ENCODE measurements at regions not wholly inside any gene's neighbourhood (a gene's known extent, or its start where the extent isn't known, plus 50 kb on each side); places are given as distances from the start of the nearest gene placed in this dataset.
"Not testable (repeated sequence)": the region's sequence is repeated elsewhere in the genome, so short reads cannot be mapped to it uniquely, and the experiment has no call there.

- peaks cover 2% of the 10 kb centered on the region for H3K4me1 Mint-ChIP-seq
- DNase-seq, result no peak
- H3K9me3 Mint-ChIP-seq, result peaks cover 29% of the 10 kb centered on the region
- H3K27ac Mint-ChIP-seq, result no peak overlapping the region
- no peak overlapping the region for H3K4me3 Mint-ChIP-seq
- no peak for TF ChIP-seq CTCF (IDR thresholded peaks at IDR 0.05)
- no peaks in the 10 kb centered on the region for H3K36me3 Mint-ChIP-seq (ENCODE audit: low read depth)
- peaks cover 11% of the 10 kb centered on the region for H3K27me3 Mint-ChIP-seq (ENCODE audit: low read depth, poor library complexity)
Observed at GRCh38 chr11:57905439-57905838, 118.2 kb upstream of the OR9Q1 start.

GRCh38 chr11:57908399-57908798 lies 115.3 kb upstream of the OR9Q1 start:
- Mint-ChIP-seq H3K9me3 (peaks cover 27% of the 10 kb centered on the region), H3K27me3 (ENCODE audit: low read depth, poor library complexity) (peaks cover 13% of the 10 kb centered on the region)
- H3K27ac Mint-ChIP-seq; H3K4me1 Mint-ChIP-seq; H3K4me3 Mint-ChIP-seq; DNase-seq; H3K36me3 Mint-ChIP-seq (ENCODE audit: low read depth): not testable (repeated sequence)

DNA sequence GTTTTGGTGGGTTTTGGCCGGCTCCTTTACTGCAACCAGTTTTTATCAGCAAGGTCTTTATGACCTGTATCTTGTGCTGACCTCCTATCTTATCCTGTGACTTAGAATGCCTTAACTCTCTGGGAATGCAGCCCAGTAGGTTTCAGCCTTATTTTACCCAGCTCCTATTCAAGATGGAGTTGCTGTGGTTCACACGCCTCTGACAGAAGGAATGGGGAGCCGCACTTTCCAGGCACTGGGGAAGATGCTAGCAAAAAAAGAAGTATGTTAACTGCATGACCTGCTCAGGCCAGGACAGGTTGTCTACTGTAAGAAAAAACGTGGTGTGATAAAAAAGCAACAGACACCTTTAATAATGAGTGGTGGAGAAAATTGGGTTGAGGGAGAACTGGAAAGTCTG lies 112.2 kb upstream of the OR9Q1 start:
- H3K36me3 Mint-ChIP-seq (ENCODE audit: low read depth); H3K9me3 Mint-ChIP-seq; H3K27ac Mint-ChIP-seq; DNase-seq; H3K4me1 Mint-ChIP-seq; H3K4me3 Mint-ChIP-seq: not testable (repeated sequence)
- H3K27me3 Mint-ChIP-seq (ENCODE audit: low read depth, poor library complexity), result peaks cover 16% of the 10 kb centered on the region

DNA sequence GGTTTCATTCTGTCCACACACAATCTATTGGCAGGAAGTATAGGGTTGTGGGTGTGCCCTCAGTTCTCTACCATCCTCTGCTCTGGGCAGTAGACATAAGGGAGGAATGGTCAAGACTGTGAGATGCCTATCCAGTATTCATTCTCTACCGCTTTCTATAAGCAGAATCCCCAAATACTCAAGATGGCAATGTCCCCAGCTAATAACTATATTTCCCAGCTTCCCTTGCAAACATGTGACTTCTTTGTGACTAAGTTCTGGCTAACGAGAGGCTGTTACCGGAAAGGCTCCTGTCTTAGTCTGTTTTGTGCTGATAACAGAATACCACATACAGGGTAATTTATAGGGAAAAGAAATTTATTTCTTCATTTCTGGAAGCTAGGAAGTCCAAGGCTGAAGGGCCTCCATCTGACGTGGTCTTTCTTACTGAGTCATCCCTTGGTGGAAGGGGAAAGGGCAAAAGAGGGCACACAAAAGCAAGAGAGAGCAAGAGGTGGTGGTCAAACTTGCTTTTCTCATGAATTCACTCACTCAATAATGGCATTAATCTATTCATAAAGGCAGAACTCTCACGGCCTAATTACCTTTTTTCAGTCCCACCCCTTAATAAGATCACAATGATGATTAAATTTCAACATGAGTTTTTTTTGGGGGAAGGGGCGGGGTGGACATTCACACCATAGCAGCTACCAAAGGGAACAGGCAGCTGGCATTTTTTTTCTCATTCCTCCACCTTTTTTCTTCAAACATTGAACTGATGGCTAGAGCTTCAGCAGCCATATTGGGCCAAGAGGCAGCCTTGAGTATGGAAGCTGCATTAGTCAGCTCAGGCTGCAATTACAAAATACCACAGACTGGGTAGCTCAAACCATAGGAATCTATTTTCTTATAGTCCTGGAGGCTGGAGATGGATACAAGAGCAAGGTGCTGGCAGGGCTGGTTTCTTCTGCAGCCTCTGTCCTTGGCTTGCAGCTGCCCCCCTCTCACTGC lies 109.7 kb upstream of the OR9Q1 start:
- H3K27ac Mint-ChIP-seq, result no peak overlapping the region
- H3K36me3 Mint-ChIP-seq (ENCODE audit: low read depth), result no peaks in the 10 kb centered on the region
- no peak for DNase-seq
- no peak overlapping the region for H3K4me3 Mint-ChIP-seq
- no peak for TF ChIP-seq CTCF (IDR thresholded peaks at IDR 0.05)
- peaks cover 3% of the 10 kb centered on the region for H3K9me3 Mint-ChIP-seq
- H3K4me1 Mint-ChIP-seq, result no peaks in the 10 kb centered on the region
- peaks cover 19% of the 10 kb centered on the region for H3K27me3 Mint-ChIP-seq (ENCODE audit: low read depth, poor library complexity)

DNA sequence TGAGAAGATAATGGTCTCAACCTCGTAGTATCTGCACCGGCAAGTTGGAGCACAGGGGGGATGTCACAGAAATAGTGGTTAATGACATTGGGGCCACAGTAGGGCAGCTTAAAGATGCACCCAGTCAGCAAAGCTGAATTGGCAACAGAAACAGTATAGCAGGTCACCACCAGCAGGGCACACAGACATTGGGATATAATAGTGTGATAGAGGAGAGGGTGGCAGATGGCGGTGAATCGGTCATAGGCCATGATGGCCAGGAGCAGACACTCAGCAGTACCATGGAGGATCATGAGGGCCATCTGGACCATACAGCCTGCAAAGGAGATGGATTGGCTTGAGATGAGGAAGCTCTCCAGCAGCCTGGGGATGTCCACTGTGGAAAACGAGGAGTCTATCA lies 106.0 kb upstream of the OR9Q1 start:
- Mint-ChIP-seq H3K9me3 (no peaks in the 10 kb centered on the region), H3K4me1 (no peaks in the 10 kb centered on the region), H3K27me3 (ENCODE audit: low read depth, poor library complexity) (peaks cover 9% of the 10 kb centered on the region), H3K4me3 (no peak overlapping the region), H3K27ac (peak overlapping the region; percentile 37), H3K36me3 (ENCODE audit: low read depth) (no peaks in the 10 kb centered on the region)
- no peak for TF ChIP-seq CTCF (IDR thresholded peaks at IDR 0.05)
- DNase-seq, result no peak

GRCh38 chr11:57920971-57921370 lies 102.7 kb upstream of the OR9Q1 start:
- Mint-ChIP-seq H3K9me3 (no peaks in the 10 kb centered on the region), H3K4me1 (no peaks in the 10 kb centered on the region), H3K4me3 (no peak overlapping the region), H3K27me3 (ENCODE audit: low read depth, poor library complexity) (peaks cover 5% of the 10 kb centered on the region), H3K36me3 (ENCODE audit: low read depth) (no peaks in the 10 kb centered on the region), H3K27ac (no peak overlapping the region)
- no peak for TF ChIP-seq CTCF (IDR thresholded peaks at IDR 0.05)
- no peak for DNase-seq

- H3K36me3 Mint-ChIP-seq (ENCODE audit: low read depth), result no peaks in the 10 kb centered on the region
- no peak for TF ChIP-seq CTCF (IDR thresholded peaks at IDR 0.05)
- peaks cover 13% of the 10 kb centered on the region for H3K27me3 Mint-ChIP-seq (ENCODE audit: low read depth, poor library complexity)
- DNase-seq, result no peak
- no peaks in the 10 kb centered on the region for H3K4me1 Mint-ChIP-seq
- H3K4me3 Mint-ChIP-seq, result no peak overlapping the region
- no peak overlapping the region for H3K27ac Mint-ChIP-seq
- no peaks in the 10 kb centered on the region for H3K9me3 Mint-ChIP-seq
Observed at GRCh38 chr11:57932105-57932504, 91.6 kb upstream of the OR9Q1 start.
